Prostate gland (tissue), 2 donors: ENCODE measurements at regions not wholly inside any gene's neighbourhood (a gene's known extent, or its start where the extent isn't known, plus 50 kb on each side); places are given as distances from the start of the nearest gene placed in this dataset.

Experiments
- DNase-seq: peaks from one replicate; pipeline ENCODE4 v3.0.0-alpha.2; 2019; ENCODE audit warnings: low spot score
- H3K27ac ChIP-seq, 2 donors: fragments of 200-600 bp; sonication (generic); 2 replicates each; pipeline ENCODE4 v1.5.1; 2017 to 2019
- H3K27me3 ChIP-seq: fragments of 200-600 bp; sonication (generic); replicated peaks from 2 replicates; pipeline ENCODE4 v1.5.1; 2019; ENCODE audit not compliant: insufficient read depth
- H3K36me3 ChIP-seq, 2 donors: fragments of 200-600 bp; sonication (generic); 1 replicate in 1 of 2; 2 replicates in 1 of 2; pipeline versions ENCODE4 v1.5.1 to v1.8.1; 2017 to 2019
- H3K4me1 ChIP-seq: fragments of 200-600 bp; sonication (generic); replicated peaks from 2 replicates; pipeline ENCODE4 v1.5.1; 2019
- H3K4me3 ChIP-seq, 2 donors: fragments of 200-600 bp; sonication (generic); 2 replicates each; pipeline ENCODE4 v1.5.1; 2017 to 2019
- H3K9me3 ChIP-seq: fragments of 200-600 bp; sonication (generic); 2 replicates; pipeline ENCODE4 v1.5.1; 2017
- POLR2A ChIP-seq: fragments of 450-650 bp; IDR thresholded peaks from one replicate; pipeline ENCODE4 v1.6.1; 2016; ENCODE audit warnings: antibody characterized with exemption, mild to moderate bottlenecking
- POLR2AphosphoS5 ChIP-seq: sonication (generic); formaldehyde crosslinking; IDR thresholded peaks from one replicate; pipeline ENCODE4 v1.6.1; 2017; ENCODE audit warnings: antibody characterized with exemption
- WGBS: methylation state at CpG from one replicate; pipeline ENCODE4 v1.1.5; 2018; 5-methylcytosine and 5-hydroxymethylcytosine counted together
- intact Hi-C: fragments of 100-400 bp; cut with DNase I; formaldehyde crosslinking; loops from one replicate; pipeline ENCODE4 v1.14.2; 2022
- TF ChIP-seq, protein P1 (sequence below), 4 experiments: fragments of 200-600 bp in 2 of 4; fragments of 450-650 bp in 2 of 4; sonication (generic) in 2 of 4; IDR thresholded peaks; 1 replicate in 3 of 4; 2 replicates in 1 of 4; pipeline ENCODE4 v1.5.1; 2016 to 2019; ENCODE audit warnings: antibody characterized with exemption in 4 of 4, mild to moderate bottlenecking in 2 of 4, moderate library complexity in 2 of 4

DNA sequence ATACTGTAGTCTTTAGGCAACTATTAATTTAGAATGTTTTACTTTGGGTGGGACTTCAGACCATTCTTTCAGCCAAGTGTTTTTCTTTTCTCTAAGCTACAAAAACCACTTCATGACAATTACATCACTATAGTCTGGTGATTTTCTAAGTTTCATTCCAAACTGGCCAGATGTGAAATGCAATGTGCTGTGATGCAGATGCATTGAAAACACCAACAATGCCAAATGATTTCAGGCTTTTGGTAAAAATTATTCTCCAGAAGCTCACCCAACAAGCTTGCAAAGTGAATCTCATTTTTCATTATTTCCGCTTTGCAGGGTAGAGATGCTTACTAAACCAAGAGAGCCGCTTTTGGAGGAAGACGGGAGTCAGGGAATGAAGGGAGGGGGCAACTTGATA, 118.4 kb upstream of the ANK3 start:
- no peak overlapping the region for H3K27ac ChIP-seq
- DNase-seq: no peak
- no peak overlapping the region for H3K4me3 ChIP-seq
- intact Hi-C loops: no loop called here
- TF ChIP-seq POLR2A (no peak), POLR2AphosphoS5 (no peak)
- TF ChIP-seq, protein P1, sequence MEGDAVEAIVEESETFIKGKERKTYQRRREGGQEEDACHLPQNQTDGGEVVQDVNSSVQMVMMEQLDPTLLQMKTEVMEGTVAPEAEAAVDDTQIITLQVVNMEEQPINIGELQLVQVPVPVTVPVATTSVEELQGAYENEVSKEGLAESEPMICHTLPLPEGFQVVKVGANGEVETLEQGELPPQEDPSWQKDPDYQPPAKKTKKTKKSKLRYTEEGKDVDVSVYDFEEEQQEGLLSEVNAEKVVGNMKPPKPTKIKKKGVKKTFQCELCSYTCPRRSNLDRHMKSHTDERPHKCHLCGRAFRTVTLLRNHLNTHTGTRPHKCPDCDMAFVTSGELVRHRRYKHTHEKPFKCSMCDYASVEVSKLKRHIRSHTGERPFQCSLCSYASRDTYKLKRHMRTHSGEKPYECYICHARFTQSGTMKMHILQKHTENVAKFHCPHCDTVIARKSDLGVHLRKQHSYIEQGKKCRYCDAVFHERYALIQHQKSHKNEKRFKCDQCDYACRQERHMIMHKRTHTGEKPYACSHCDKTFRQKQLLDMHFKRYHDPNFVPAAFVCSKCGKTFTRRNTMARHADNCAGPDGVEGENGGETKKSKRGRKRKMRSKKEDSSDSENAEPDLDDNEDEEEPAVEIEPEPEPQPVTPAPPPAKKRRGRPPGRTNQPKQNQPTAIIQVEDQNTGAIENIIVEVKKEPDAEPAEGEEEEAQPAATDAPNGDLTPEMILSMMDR (IDR thresholded peaks at IDR 0.05): no peak
- no peaks in the 10 kb centered on the region for H3K9me3 ChIP-seq
- no peaks in the 10 kb centered on the region for H3K36me3 ChIP-seq
- no peaks in the 10 kb centered on the region for H3K4me1 ChIP-seq
- no peaks in the 10 kb centered on the region for H3K27me3 ChIP-seq
- 96% methylated on average over 3 of the region's 3 CpGs for WGBS

DNA sequence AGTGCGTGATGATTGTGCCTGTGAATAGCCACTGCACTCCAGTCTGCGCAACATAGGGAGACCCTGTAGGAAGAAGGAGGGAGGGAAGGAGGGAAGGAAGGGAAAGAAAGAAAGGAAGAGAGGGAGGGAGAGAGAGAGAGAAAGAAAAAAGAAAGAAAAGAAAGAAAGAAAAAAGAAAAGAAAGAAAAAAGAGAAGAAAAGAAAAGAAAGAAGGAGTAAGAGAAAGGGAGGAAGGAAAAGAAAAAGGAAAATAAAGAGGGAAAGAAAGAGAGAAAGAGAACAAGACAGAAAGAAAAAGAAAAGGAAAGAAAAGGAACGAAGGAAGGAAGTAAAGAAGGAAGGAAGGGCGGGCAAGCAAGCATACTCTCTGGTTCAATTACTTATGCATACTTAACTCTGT, 112.9 kb upstream of the ANK3 start:
- H3K27me3 ChIP-seq: no peaks in the 10 kb centered on the region
- no peak overlapping the region for H3K4me3 ChIP-seq
- no peaks in the 10 kb centered on the region for H3K36me3 ChIP-seq
- DNase-seq: no peak
- H3K4me1 ChIP-seq: no peaks in the 10 kb centered on the region
- TF ChIP-seq, protein P1 (IDR thresholded peaks at IDR 0.05): no peak
- TF ChIP-seq POLR2A: no peak
- no peak for TF ChIP-seq POLR2AphosphoS5
- H3K9me3 ChIP-seq: no peaks in the 10 kb centered on the region
- intact Hi-C loops: no loop called here
- H3K27ac ChIP-seq: no peak overlapping the region
- 98% methylated on average over 4 of the region's 4 CpGs for WGBS

DNA sequence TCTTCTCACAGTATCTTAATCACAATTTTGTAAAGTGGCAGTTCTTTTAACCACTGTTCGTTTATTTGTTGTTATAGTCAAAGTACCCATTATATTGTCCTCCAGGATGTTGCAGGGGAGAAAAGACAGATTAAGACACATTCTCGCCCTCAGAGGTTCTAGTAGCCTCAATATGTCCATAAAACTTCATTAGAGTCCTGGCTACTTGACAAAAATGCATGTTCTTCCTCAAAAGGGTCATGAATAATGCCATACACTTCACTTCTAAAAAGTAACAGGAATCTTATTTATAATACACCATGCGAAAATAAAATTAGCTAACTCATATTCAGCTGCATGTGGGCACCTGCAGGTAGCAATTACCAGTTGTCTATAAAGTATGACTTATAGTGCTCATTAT, 109.3 kb upstream of the ANK3 start:
- 76% methylated on average over 3 of the region's 3 CpGs for WGBS
- no peak for TF ChIP-seq POLR2A
- TF ChIP-seq, protein P1 (IDR thresholded peaks at IDR 0.05): no peak
- TF ChIP-seq POLR2AphosphoS5: no peak
- H3K4me1 ChIP-seq: no peaks in the 10 kb centered on the region
- no peak overlapping the region for H3K4me3 ChIP-seq
- no peaks in the 10 kb centered on the region for H3K27me3 ChIP-seq
- H3K36me3 ChIP-seq: no peaks in the 10 kb centered on the region
- no peak for DNase-seq
- no peaks in the 10 kb centered on the region for H3K9me3 ChIP-seq
- H3K27ac ChIP-seq: no peak overlapping the region
- intact Hi-C loops: no loop called here

DNA sequence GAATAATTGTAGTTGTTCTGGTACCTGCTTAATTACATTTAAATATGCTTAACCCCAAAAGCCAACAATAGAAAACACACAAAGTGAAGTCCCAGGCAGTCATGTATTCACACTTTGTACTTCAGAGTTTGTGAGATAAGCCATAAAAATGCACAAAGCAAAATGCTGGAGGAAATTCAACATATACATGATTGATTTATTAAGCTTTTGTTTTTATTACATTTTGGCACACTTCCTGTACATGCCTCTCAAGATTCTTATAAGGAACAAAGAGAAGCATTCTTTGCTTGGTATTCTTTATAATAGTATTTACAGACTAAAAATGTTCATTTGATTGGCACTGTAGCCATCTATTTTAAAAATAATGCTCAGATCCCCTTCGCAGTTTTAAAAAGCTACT, 107.7 kb upstream of the ANK3 start:
- 7% methylated on average over 1 of the region's 1 CpG for WGBS

DNA sequence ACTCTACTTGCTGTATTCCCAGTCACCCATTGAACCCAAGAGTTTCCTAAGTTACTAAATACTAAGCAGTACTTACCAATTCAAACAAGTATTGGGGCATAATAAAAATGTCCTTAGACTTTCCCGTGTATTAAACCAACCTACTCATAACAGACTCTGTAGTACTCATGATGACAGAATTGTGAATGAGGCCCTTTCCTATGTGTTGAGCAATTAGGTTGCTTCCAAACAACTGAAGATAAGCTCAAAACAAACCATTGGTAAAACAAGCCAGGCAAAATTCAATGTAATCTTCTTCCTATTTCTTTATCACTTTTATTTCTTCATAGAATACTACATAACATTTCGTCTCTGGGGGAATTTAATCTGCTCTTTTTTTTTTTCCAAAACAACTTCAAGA, 106.5 kb upstream of the ANK3 start:
- no peak for TF ChIP-seq POLR2AphosphoS5
- TF ChIP-seq, protein P1 (IDR thresholded peaks at IDR 0.05): no peak
- TF ChIP-seq POLR2A: no peak
- WGBS: 75% methylated on average over 2 of the region's 2 CpGs
- Histone ChIP-seq H3K36me3 (no peaks in the 10 kb centered on the region), H3K9me3 (no peaks in the 10 kb centered on the region), H3K4me1 (no peaks in the 10 kb centered on the region), H3K27ac (no peak overlapping the region), H3K4me3 (no peak overlapping the region), H3K27me3 (no peaks in the 10 kb centered on the region)
- intact Hi-C loops: no loop called here
- no peak for DNase-seq

More for the DNA sequence above, 107.7 kb upstream of the ANK3 start:
- Histone ChIP-seq H3K9me3 (no peaks in the 10 kb centered on the region), H3K4me1 (no peaks in the 10 kb centered on the region), H3K4me3 (no peak overlapping the region), H3K27me3 (no peaks in the 10 kb centered on the region), H3K27ac (no peak overlapping the region), H3K36me3 (no peaks in the 10 kb centered on the region)
- TF ChIP-seq, protein P1 (IDR thresholded peaks at IDR 0.05): no peak
- TF ChIP-seq POLR2A (no peak), POLR2AphosphoS5 (no peak)
- intact Hi-C loops: no loop called here
- DNase-seq: no peak
